Natural killer cell (primary cell): ENCODE measurements at regions not wholly inside any gene's neighbourhood (a gene's known extent, or its start where the extent isn't known, plus 50 kb on each side); places are given as distances from the start of the nearest gene placed in this dataset.

Experiments used
- ATAC-seq, 3 donors: fragments of 150-1000 bp in 2 of 3; fragments of 200-7000 bp in 1 of 3; cut with Tn5 transposase; 1 replicate in 1 of 3; 2 replicates in 2 of 3; pipeline ENCODE4 v1.10.0; 2021; ENCODE audit warnings: mild to moderate bottlenecking in 2 of 3, moderate library complexity in 2 of 3
- DNase-seq, 2 donors: peaks; one replicate each; pipeline versions ENCODE4 v3.0.0 to v3.0.0-alpha.2; 2013 to 2021; ENCODE audit warnings: mixed read lengths in 1 of 2
- H3K27ac ChIP-seq: one replicate; pipeline ENCODE4 v1.5.1; 2013; ENCODE audit warnings: mild to moderate bottlenecking, low read length
- H3K27me3 ChIP-seq: one replicate; pipeline ENCODE4 v1.6.1; 2013; ENCODE audit warnings: low read length; ENCODE audit not compliant: control insufficient read depth, insufficient read depth
- H3K36me3 ChIP-seq: one replicate; pipeline ENCODE4 v1.6.1; 2013; ENCODE audit warnings: low read length; ENCODE audit not compliant: control insufficient read depth, insufficient read depth
- H3K4me1 ChIP-seq: one replicate; pipeline ENCODE4 v1.6.1; 2013; ENCODE audit warnings: low read length; ENCODE audit not compliant: control insufficient read depth, insufficient read depth
- H3K4me3 ChIP-seq: one replicate; pipeline ENCODE4 v1.5.1; 2013; ENCODE audit warnings: low read length
- H3K9me3 ChIP-seq: one replicate; pipeline ENCODE4 v1.6.1; 2013; ENCODE audit warnings: low read length; ENCODE audit not compliant: control insufficient read depth, insufficient read depth
- H3K27ac Mint-ChIP-seq, 2 donors: one replicate each; pipeline ENCODE4 v1.8.0; 2022; ENCODE audit warnings: mild to moderate bottlenecking in 2 of 2, mixed read lengths in 2 of 2, moderate library complexity in 1 of 2
- H3K27me3 Mint-ChIP-seq, 2 donors: one replicate each; pipeline ENCODE4 v1.8.0; 2022; ENCODE audit warnings: low read depth in 2 of 2, mixed read lengths in 2 of 2
- H3K36me3 Mint-ChIP-seq: one replicate; pipeline ENCODE4 v1.8.0; 2022; ENCODE audit warnings: mixed read lengths
- H3K4me1 Mint-ChIP-seq, 2 donors: one replicate each; pipeline ENCODE4 v1.8.0; 2022; ENCODE audit warnings: mixed read lengths in 2 of 2
- H3K4me3 Mint-ChIP-seq: one replicate; pipeline ENCODE4 v1.8.0; 2022; ENCODE audit warnings: mild to moderate bottlenecking, moderate library complexity, mixed read lengths
- H3K9me3 Mint-ChIP-seq, 2 donors: one replicate each; pipeline ENCODE4 v1.8.0; 2022; ENCODE audit warnings: mixed read lengths in 2 of 2
- CTCF ChIP-seq: fragments of 200-600 bp; IDR thresholded peaks from one replicate; pipeline ENCODE4 v1.8.0; 2022; ENCODE audit warnings: antibody characterized with exemption
- WGBS: methylation state at CpG from one replicate; pipeline ENCODE4 v1.1.7; 2013; ENCODE audit warnings: missing lambda C conversion rate; ENCODE audit not compliant: insufficient coverage; 5-methylcytosine and 5-hydroxymethylcytosine counted together
- intact Hi-C: fragments of 100-400 bp; cut with micrococcal nuclease; formaldehyde crosslinking; loops from one replicate; pipeline ENCODE4 v1.14.2; 2022

- H3K9me3 ChIP-seq = no peaks in the 10 kb centered on the region
- H3K36me3 Mint-ChIP-seq = no peaks in the 10 kb centered on the region
- DNase-seq (no peak), ATAC-seq (no peak)
- peaks cover 2 to 31% of the 10 kb centered on the region in 2 donors for H3K27me3 Mint-ChIP-seq
- H3K4me3 ChIP-seq = no peak overlapping the region
- no peaks in the 10 kb centered on the region for H3K4me1 ChIP-seq
- TF ChIP-seq CTCF = no peak
- intact Hi-C loops = no loop called here
- no peak overlapping the region for H3K4me3 Mint-ChIP-seq
- H3K27me3 ChIP-seq = no peaks in the 10 kb centered on the region
- no peak overlapping the region for H3K27ac ChIP-seq
- H3K4me1 Mint-ChIP-seq = no peaks in the 10 kb centered on the region
- no peaks in the 10 kb centered on the region for H3K36me3 ChIP-seq
- H3K9me3 Mint-ChIP-seq = no peaks in the 10 kb centered on the region
- 93% methylated on average over 6 of the region's 6 CpGs for WGBS
- H3K27ac Mint-ChIP-seq = no peak overlapping the region
Observed at GRCh38 chrX:40816906-40817305, 81.6 kb upstream of the MED14 start.

- H3K4me1 Mint-ChIP-seq = no peaks in the 10 kb centered on the region
- H3K27ac Mint-ChIP-seq = no peak overlapping the region
- H3K27me3 ChIP-seq = no peaks in the 10 kb centered on the region
- ATAC-seq (no peak), DNase-seq (no peak)
- H3K4me1 ChIP-seq = no peaks in the 10 kb centered on the region
- TF ChIP-seq CTCF = no peak
- intact Hi-C loops = no loop called here
- H3K36me3 Mint-ChIP-seq = no peaks in the 10 kb centered on the region
- H3K27me3 Mint-ChIP-seq = peaks cover 2 to 31% of the 10 kb centered on the region in 2 donors
- no peaks in the 10 kb centered on the region for H3K9me3 ChIP-seq
- no peak overlapping the region for H3K4me3 ChIP-seq
- no peaks in the 10 kb centered on the region for H3K36me3 ChIP-seq
- WGBS = no CpG with 5 or more reads among the region's 1 CpG
- no peaks in the 10 kb centered on the region for H3K9me3 Mint-ChIP-seq
- H3K4me3 Mint-ChIP-seq = no peak overlapping the region
- no peak overlapping the region for H3K27ac ChIP-seq
Observed at GRCh38 chrX:40818236-40818635, 82.9 kb upstream of the MED14 start.

- no peak for ATAC-seq
- intact Hi-C loops = no loop called here
- H3K4me3 Mint-ChIP-seq = no peak overlapping the region
- no peaks in the 10 kb centered on the region for H3K4me1 Mint-ChIP-seq
- DNase-seq = no peak
- no peak overlapping the region for H3K27ac Mint-ChIP-seq
- no peaks in the 10 kb centered on the region for H3K36me3 Mint-ChIP-seq
- peaks cover 2 to 48% of the 10 kb centered on the region in 2 donors for H3K27me3 Mint-ChIP-seq
- Histone ChIP-seq H3K4me1 (no peaks in the 10 kb centered on the region), H3K4me3 (no peak overlapping the region), H3K36me3 (no peaks in the 10 kb centered on the region), H3K27ac (no peak overlapping the region), H3K27me3 (no peaks in the 10 kb centered on the region), H3K9me3 (no peaks in the 10 kb centered on the region)
- no peak for TF ChIP-seq CTCF
- 94% methylated on average over 2 of the region's 4 CpGs for WGBS
- no peaks in the 10 kb centered on the region for H3K9me3 Mint-ChIP-seq
Observed at GRCh38 chrX:40821780-40822179, 86.4 kb upstream of the MED14 start.

GRCh38 chrX:40827331-40827730, 92.0 kb upstream of the MED14 start:
- WGBS = 92% methylated on average over 4 of the region's 4 CpGs
- Mint-ChIP-seq H3K36me3 (no peaks in the 10 kb centered on the region), H3K4me1 (no peaks in the 10 kb centered on the region), H3K27ac (no peak overlapping the region), H3K4me3 (no peak overlapping the region), H3K9me3 (no peaks in the 10 kb centered on the region), H3K27me3 (peaks cover 2 to 25% of the 10 kb centered on the region in 2 donors)
- H3K27ac ChIP-seq = no peak overlapping the region
- no peak for ATAC-seq
- H3K4me3 ChIP-seq = no peak overlapping the region
- H3K36me3 ChIP-seq = no peaks in the 10 kb centered on the region
- no peaks in the 10 kb centered on the region for H3K4me1 ChIP-seq
- no peaks in the 10 kb centered on the region for H3K27me3 ChIP-seq
- intact Hi-C loops = no loop called here
- DNase-seq = no peak
- TF ChIP-seq CTCF = no peak
- no peaks in the 10 kb centered on the region for H3K9me3 ChIP-seq
